NCI-H2029 treated with DMSO at 0.1 percent for 48 hours (cell line): ENCODE measurements at regions not wholly inside any gene's neighbourhood (a gene's known extent, or its start where the extent isn't known, plus 50 kb on each side); places are given as distances from the start of the nearest gene placed in this dataset.

Source experiments
- DNase-seq: peaks from one replicate; lab custom pipeline; 2025; lab: John Stamatoyannopoulos, UW

DNA sequence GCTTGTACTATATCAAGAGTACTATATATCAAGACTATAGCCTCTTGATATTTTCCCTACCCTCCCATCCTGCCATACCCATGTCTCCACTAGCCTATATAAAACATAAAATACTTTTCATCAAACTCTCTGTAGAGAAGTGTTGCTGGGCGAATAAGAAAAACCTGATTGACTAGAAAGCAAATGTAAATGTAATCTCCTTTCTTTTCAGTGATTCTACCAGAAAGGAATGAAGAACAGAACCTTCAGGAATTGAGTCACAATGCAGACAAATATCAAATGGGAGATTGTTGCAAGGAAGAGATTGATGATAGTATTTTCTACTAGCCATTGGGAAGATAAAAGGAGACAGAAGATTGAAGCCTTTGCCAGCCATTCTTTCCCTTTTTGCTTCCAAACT, 89.2 kb downstream of the KCNRG start:
- no peak for DNase-seq

DNA sequence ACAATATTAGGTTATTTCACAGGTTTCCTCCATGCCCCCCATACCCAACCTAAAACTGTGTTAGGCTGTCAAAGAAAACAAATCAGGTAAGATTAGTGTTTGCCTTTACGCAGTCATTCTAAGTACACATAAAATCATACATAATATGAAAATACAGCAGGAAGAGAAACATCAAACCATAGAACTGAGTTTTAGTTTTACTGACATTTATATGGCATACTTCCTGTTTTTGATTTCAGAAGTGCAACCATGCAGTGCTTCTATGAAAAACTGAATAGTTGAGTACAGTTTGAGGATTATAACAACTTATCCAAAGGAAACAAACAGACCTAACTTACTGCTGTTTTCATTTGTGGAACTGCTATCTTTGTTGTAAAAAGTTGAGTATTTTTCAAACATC, 91.3 kb downstream of the KCNRG start:
- no peak for DNase-seq

GRCh38 chr13:50107205-50107604, 92.0 kb downstream of the KCNRG start:
- DNase-seq: no peak

- no peak for DNase-seq
These were observed 99.7 kb downstream of the KCNRG start for GRCh38 chr13:50114961-50115360.

GRCh38 chr13:50115695-50116094, 100.5 kb downstream of the KCNRG start:
- no peak for DNase-seq

DNA sequence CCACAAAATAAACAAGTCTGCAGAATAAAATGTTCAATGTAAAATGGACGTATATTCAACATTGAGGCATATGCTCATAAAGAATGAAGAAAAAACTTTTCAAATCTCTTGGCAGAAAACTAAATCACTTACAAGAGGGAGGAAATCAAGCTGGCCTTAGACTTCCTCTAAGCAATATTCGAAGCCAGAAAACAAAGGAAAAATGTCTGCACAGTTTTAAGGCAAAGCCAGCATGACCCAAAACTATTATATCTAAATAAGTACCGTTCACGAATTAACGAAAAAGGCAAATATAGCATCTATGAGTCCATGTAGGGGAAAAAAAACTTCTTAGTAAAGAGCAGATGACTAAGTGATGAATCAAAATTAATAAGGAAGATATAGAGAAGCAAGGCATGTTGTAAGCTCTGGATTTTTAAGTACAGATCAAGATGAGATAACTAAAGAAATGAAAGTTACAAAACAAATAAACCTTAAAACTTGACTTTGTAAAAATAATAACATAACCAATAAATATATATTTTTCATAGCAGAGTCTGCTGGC, 101.3 kb downstream of the KCNRG start:
- DNase-seq: no peak

GRCh38 chr13:50119591-50119990, 104.3 kb downstream of the KCNRG start:
- DNase-seq: no peak

DNA sequence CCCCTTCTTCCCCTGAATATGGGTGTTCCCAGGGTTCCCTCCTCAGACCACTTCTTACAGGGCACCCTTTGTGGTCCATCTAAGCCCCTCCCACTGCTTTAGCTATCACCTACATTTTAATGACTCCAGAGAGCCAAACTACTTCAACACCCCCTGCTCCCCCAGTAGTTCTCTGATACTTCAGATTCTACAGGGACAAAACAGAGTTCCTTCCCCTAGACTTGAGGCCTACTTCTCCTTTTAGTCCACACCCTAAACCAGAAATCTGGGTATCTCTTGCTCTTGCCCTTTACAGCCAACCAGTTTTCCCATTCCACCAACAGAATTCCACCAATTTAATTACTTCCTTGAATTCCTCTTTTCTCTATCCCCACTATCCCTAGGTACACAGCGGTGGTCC, 107.2 kb downstream of the KCNRG start:
- DNase-seq: no peak

DNA sequence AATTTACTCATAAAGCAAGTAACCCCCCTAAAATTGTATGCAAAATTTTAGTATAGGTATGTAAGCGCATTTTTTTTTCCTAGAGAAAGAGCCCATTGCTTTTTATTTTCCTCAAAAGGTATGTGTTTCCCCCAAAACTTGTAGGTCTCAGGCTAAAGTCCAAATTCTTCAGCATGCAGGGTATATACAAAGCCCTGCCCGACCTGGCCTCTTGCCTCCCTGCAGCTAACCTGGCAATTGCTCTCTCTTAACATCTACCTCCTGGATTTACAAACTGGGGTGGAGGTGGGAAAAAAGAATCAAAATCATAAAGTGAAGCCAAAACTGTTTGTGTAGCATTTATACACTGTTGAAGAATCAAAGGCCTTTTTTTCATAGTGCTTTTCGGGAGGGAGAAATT, 107.8 kb downstream of the KCNRG start:
- DNase-seq: no peak

DNA sequence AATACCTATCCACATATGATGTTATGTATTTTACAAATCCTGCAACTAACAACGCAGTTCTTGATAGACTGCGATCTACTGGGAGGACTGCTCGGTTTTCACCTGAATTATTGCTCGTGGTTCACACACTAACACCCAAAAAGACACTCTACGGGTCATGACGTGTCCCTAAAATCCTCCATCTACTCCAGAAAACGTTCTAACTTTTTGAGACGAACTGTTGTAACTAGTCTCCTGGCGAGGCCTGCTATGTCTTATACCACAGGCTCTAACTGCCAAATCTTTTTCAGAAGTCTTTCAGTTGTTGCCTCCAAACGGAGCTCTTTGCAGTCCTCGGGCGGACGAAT, 108.2 kb downstream of the KCNRG start:
- DNase-seq: no peak

DNA sequence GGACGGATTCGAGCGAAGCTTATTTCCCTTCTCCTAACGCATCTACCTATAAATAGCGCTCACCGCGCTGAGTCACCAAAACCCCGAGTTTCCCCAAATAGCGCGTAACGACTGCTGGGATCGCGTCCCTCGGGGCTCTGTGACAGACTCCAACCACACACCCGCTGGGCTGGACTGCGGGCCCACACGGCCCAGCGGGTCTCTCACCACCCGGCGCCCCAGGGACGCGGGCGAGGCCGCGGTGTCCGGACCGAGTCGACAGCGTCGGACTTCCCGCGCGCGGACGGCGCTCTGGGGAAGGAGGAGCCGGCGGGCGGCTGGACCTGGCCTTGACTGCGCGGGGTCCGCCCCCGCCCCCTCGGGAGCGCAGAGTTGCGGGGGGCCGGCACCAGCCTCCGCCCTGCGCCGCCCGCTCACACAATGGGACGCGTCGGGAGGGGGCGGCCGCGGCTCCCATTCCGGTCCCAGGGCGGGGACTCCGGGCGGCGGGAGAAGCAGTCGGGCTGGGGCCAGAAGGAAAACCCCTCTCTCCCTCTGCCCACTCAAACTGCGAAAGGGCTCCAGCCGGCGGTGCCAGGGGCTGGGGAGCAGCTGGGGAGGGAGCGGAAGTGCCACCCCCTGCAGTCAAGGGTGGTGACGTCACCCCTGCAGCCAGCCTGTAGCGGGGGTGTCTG, 108.8 kb downstream of the KCNRG start:
- DNase-seq: peak; percentile 43

- DNase-seq: no peak
These were observed 109.5 kb downstream of the KCNRG start for GRCh38 chr13:50124536-50125303.

GRCh38 chr13:50125304-50125553, 110.0 kb downstream of the KCNRG start:
- DNase-seq: no peak

DNA sequence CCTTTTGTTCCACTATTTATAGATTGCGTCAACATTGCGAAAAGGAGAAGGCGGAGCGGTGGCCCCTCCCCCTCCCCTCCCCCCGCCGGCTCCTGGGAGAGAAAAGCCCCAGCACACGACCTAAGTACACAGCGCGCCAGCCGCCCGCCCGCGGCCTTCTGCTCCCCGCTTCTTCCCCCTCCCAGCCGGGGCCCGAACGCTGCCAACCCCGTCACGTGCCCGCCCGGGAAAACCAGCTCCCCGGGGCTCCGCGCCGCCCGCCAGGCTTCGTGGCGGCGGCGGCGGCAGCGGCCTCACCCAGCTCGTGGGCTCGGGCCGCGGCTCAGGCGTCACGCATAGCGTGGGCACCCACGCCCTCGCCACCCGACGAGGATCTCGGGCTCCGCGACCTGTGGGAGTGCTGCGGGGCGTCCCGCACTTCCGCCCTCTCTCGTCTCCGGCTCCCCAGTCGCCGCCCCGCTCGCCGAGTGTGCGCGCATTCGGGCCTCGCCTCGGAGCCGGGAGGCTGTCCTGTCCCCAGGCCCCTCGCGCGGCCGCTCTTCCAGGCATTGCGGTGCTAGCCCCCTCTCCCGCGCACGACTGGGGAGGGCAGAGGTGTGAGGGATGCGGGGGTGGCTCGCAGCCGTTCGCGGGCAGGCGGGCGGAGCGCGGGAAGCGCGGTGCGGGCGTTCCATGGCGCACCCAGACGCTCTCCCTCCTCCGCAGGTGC, 110.5 kb downstream of the KCNRG start:
- DNase-seq: peak; percentile 33

DNA sequence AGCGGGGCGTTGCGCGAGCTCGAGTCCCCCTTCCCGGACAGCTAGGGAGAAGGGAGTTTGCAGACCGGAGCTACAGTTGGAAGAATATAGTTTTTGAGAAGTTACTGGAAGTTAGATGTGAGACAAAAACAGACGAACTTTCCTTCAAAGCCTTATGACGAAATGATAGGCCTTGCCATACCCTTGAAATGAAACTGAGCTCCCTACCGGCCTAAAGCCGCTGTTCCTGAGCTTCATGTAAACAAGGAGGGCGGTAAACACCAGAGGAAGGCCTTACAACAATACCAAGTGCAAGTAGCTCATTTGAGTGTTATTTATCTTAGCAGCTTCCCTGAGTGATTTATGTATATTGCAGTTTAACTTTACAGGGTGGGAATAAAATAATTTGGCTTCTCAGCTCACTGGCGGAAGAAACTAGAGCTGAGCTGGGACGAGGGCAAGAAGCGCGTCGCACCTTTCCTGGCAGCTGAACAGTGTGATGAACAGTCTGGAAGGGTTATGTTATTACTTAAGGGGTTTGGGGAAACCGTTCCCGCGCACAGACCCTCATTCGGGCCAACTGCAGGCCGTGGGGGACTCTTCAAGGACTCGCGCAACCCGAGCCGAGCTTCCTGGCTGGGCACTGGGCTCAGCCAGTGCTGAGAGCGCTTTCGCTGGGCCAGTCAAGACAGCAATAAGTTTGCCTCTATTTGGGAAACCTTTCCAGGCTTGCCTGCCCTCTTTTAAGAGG, 111.2 kb downstream of the KCNRG start:
- no peak for DNase-seq

DNA sequence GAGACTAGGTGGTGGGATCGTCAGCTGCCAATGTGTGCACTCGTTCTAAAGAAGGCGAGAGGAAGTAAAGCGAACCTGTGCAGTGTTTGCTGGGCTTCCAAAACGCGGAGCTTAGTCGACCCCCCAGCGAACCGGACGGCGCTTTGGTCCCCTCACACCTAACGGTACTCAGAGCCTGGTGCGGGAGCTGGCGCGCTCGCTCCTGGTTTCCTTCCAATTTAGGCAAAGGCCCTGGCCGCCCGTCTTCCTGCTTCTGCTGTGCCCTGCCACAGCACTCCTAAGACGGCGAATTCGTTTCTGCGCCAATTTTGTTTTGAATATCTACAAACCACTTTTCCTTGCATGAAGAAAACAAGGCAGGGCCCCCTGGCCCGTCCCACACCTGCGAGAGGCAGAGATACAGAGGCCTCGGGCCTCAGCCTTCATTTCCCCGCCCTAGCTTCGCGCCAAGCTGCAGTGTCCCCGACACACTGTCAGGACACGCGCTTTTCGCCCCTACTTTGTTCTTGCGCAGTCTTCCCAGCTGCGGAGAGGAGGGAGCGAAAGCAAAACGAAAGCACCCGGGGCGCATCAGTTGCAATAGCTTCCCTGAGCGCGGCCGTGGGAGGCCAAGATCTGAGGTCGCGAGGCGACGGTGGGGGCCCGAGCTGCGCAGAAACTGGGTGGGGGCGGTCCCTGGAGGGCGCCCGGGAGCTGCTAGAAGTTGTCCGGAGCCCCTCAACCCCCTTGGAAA, 111.9 kb downstream of the KCNRG start:
- no peak for DNase-seq

DNA sequence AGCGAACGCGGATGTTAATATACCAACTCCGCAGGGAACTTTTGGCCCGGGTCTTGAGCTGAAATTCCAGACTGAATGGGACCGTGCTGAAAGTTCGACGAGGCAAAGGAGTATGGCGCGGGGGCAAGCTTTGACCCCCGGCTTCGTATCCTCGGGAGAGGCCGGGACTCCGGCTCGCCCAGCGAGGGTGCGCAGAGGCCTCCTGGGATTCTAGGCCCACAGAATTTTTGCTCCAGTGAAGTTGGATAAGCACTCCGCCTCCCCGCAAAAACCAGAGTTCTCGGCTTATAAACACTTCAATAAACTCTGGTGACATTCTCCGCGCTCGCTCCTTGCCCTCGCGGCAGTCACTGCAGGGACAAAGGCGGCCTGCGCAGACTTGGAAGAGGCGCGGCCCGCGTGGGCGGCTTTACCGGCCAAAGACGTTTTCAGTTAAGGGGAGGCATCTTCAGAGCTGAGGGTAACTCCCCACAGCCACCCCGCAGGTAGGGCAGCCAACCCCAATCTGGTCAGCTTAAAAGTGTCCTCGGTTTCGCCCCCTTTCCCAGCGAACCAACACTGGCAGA, 112.6 kb downstream of the KCNRG start:
- no peak for DNase-seq

GRCh38 chr13:50128428-50128931, 113.2 kb downstream of the KCNRG start:
- DNase-seq: no peak

DNA sequence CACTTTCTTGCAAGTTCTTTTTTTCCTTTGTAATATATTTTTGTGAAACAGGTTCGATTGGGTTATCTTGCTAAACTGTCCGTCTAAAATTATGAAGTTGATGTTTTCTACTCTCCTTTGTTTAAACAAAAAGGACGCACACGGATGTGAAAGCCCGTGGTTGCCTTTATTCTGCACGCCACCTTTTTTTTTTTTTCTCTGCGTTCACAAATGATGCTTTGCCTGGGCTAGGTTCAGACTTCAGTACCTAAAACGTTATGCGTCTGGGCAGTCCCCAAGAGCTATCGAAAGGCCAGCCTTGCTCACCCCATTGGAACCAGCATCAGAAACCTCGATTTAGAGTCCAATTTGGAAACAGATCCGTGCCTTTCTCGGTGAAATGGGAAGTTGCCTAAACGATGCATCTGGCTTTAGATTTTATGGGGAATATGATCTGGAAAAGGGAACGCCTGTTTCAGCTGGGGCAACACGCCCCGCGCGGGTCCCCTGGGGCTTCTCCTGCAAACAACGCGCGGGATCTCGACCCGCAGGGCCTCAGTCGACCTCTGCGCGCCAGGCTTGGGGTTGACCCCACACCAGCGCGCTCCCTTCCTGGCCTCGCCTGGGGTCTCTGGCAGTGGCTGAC, 113.9 kb downstream of the KCNRG start:
- DNase-seq: no peak

- no peak for DNase-seq
These were observed 114.5 kb downstream of the KCNRG start for GRCh38 chr13:50129706-50130122.
